ENCODE measurements at regions not wholly inside any gene's neighbourhood (a gene's known extent, or its start where the extent isn't known, plus 50 kb on each side); places are given as distances from the start of the nearest gene placed in this dataset.

DNA sequence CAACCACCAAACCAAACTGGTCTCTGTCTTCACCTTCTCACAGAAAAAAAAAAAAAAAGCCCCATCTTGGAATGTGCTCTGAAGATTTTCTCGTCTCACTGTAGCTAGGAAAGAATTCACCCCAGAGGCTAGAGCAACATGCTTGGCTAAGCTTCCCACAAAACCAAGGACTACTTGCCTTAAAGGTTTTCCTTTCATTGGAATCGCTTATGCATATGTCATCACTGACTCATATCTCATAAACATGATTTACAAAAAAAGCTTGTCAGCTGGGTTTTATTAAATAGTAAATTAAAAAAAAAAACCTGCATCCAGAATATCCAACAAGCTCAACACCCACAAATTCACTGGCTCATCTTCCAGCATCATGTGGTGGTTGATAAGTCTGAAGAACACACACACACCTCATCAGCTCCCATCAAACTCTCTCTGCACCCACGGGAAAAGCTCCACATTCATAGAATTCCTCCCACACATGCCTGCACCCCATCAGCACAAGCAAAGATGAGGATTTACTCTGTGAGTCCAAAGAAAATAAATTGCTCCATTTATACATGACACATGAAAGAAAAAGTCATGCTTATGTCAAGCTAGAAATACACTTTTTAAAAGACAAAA lies 182.0 kb upstream of the TRIB2 start:
- H3K27ac Mint-ChIP-seq: peak overlapping the region; percentile 58
- Histone ChIP-seq H3K9ac (no peak overlapping the region), H2AFZ (replicated peaks) (peak overlapping the region; percentile 16), H3K4me1 (peaks cover 7% of the 10 kb centered on the region), H3K9me3 (ENCODE audit: low read depth) (no peaks in the 10 kb centered on the region), H3K27me3 (no peaks in the 10 kb centered on the region), H3K4me2 (no peak overlapping the region), H3K36me3 (no peaks in the 10 kb centered on the region), H3K79me2 (ENCODE audit: low read depth) (no peaks in the 10 kb centered on the region), H3F3A (ENCODE audit: low read depth) (no peaks in the 10 kb centered on the region), H3K27ac (no peak overlapping the region), H4K20me1 (ENCODE audit: low read depth) (no peaks in the 10 kb centered on the region), H3K4me3 (no peak overlapping the region)
- no peak overlapping the region for H3K4me3 Mint-ChIP-seq
- TF ChIP-seq EZH2phosphoT487 (IDR thresholded peaks at IDR 0.05) (no peak), EZH2 (IDR thresholded peaks at IDR 0.05) (no peak)
- TF ChIP-seq, protein P1, sequence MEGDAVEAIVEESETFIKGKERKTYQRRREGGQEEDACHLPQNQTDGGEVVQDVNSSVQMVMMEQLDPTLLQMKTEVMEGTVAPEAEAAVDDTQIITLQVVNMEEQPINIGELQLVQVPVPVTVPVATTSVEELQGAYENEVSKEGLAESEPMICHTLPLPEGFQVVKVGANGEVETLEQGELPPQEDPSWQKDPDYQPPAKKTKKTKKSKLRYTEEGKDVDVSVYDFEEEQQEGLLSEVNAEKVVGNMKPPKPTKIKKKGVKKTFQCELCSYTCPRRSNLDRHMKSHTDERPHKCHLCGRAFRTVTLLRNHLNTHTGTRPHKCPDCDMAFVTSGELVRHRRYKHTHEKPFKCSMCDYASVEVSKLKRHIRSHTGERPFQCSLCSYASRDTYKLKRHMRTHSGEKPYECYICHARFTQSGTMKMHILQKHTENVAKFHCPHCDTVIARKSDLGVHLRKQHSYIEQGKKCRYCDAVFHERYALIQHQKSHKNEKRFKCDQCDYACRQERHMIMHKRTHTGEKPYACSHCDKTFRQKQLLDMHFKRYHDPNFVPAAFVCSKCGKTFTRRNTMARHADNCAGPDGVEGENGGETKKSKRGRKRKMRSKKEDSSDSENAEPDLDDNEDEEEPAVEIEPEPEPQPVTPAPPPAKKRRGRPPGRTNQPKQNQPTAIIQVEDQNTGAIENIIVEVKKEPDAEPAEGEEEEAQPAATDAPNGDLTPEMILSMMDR (IDR thresholded peaks at IDR 0.05): no peak
- peak; percentile 13 for DNase-seq (ENCODE audit: low spot score)
- H3K36me3 Mint-ChIP-seq: no peaks in the 10 kb centered on the region
- H3K4me1 Mint-ChIP-seq: peaks cover 12% of the 10 kb centered on the region
- H3K9me3 Mint-ChIP-seq: no peaks in the 10 kb centered on the region
- H3K27me3 Mint-ChIP-seq (ENCODE audit: insufficient read depth, low read depth): no peaks in the 10 kb centered on the region

DNA sequence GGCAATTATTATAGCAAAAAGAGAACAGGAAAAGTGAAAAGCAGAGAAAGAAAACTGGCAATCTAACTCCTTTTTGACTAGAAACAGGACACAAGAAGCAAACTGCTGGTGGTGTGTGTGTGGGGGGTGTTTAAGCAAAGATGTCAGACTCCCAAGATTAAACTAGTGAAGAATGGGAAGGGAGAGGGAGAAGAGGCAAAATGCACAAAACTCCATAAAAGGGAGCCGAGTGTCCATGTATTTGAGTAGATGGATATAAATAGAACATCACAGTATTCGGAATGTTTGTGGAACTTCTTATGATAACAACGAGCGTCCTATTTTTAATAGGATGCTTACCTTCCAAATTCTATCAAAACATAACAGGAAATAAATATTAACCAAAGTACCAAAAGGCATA lies 179.8 kb upstream of the TRIB2 start:
- Histone ChIP-seq H3K27me3 (no peaks in the 10 kb centered on the region), H4K20me1 (ENCODE audit: low read depth) (no peaks in the 10 kb centered on the region), H3K9me3 (ENCODE audit: low read depth) (no peaks in the 10 kb centered on the region), H3K9ac (no peak overlapping the region), H3F3A (ENCODE audit: low read depth) (no peaks in the 10 kb centered on the region), H3K4me1 (peaks cover 7% of the 10 kb centered on the region), H2AFZ (replicated peaks) (no peak overlapping the region), H3K36me3 (no peaks in the 10 kb centered on the region), H3K79me2 (ENCODE audit: low read depth) (no peaks in the 10 kb centered on the region), H3K4me3 (no peak overlapping the region), H3K4me2 (no peak overlapping the region), H3K27ac (no peak overlapping the region)
- Mint-ChIP-seq H3K4me3 (no peak overlapping the region), H3K9me3 (no peaks in the 10 kb centered on the region), H3K27me3 (ENCODE audit: insufficient read depth, low read depth) (no peaks in the 10 kb centered on the region), H3K4me1 (peaks cover 14% of the 10 kb centered on the region), H3K27ac (no peak overlapping the region), H3K36me3 (no peaks in the 10 kb centered on the region)
- TF ChIP-seq EZH2phosphoT487 (IDR thresholded peaks at IDR 0.05) (no peak), EZH2 (IDR thresholded peaks at IDR 0.05) (no peak)
- TF ChIP-seq, protein P1 (IDR thresholded peaks at IDR 0.05): no peak
- no peak for DNase-seq (ENCODE audit: low spot score)

DNA sequence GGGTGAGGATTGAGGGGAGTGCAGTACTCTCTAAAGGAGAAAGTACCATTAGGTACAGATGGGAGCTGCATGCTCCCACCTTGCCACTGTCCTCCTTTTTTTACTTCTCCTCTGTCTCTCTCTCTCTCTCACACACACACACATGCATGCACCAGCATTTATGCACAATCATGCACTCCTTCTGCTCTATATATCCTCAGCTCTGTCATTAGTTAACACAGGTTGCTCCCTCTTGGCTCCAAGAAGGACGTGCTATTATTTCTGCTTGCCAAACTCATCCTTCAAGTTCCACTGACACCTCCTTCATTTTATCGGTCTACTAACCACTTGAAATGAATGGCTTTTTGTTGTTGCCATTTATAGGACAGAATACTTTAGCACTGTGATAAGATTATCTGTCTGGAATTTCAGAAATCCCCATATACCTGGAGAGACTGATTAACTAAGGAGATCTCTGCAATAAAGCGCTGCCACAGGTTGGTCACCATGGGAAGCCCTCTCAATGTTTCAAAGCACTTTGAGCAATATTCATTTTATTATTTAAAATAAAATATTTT lies 178.5 kb upstream of the TRIB2 start:
- TF ChIP-seq EZH2phosphoT487 (IDR thresholded peaks at IDR 0.05): no peak
- TF ChIP-seq, protein P1 (IDR thresholded peaks at IDR 0.05): no peak
- no peak overlapping the region for H3K4me3 ChIP-seq
- Mint-ChIP-seq H3K36me3 (no peaks in the 10 kb centered on the region), H3K27ac (no peak overlapping the region), H3K4me3 (no peak overlapping the region), H3K9me3 (no peaks in the 10 kb centered on the region), H3K4me1 (peaks cover 14% of the 10 kb centered on the region), H3K27me3 (ENCODE audit: insufficient read depth, low read depth) (no peaks in the 10 kb centered on the region)
- no peaks in the 10 kb centered on the region for H4K20me1 ChIP-seq (ENCODE audit: low read depth)
- no peak overlapping the region for H2AFZ ChIP-seq (replicated peaks)
- H3K36me3 ChIP-seq: no peaks in the 10 kb centered on the region
- H3K27ac ChIP-seq: no peak overlapping the region
- H3K79me2 ChIP-seq (ENCODE audit: low read depth): no peaks in the 10 kb centered on the region
- no peaks in the 10 kb centered on the region for H3K27me3 ChIP-seq
- peaks cover 7% of the 10 kb centered on the region for H3K4me1 ChIP-seq
- H3F3A ChIP-seq (ENCODE audit: low read depth): no peaks in the 10 kb centered on the region
- no peak for DNase-seq (ENCODE audit: low spot score)
- H3K4me2 ChIP-seq: no peak overlapping the region
- H3K9me3 ChIP-seq (ENCODE audit: low read depth): no peaks in the 10 kb centered on the region
- H3K9ac ChIP-seq: no peak overlapping the region
